HG02870 (cell line): ENCODE measurements at regions not wholly inside any gene's neighbourhood (a gene's known extent, or its start where the extent isn't known, plus 50 kb on each side); places are given as distances from the start of the nearest gene placed in this dataset.
A peak's percentile ranks its signal among the peaks of the same experiment; 100 is the strongest.

Experiments used
- ATAC-seq: cut with Tn5 transposase; IDR thresholded peaks from one replicate; pipeline ENCODE4 v1.9.1; 2021; ENCODE audit warnings: mild to moderate bottlenecking, moderate library complexity; ENCODE audit not compliant: unreplicated experiment

- no peak for ATAC-seq
Measured at GRCh38 chr4:181957088-181957487, 286.1 kb upstream of the TENM3 start.

GRCh38 chr4:181958446-181958845, 284.8 kb upstream of the TENM3 start:
- no peak for ATAC-seq

GRCh38 chr4:181959121-181959520, 284.1 kb upstream of the TENM3 start:
- ATAC-seq = no peak

- ATAC-seq = no peak
Measured at GRCh38 chr4:181960384-181960783, 282.8 kb upstream of the TENM3 start.

GRCh38 chr4:181962321-181962720, 280.9 kb upstream of the TENM3 start:
- ATAC-seq = no peak

GRCh38 chr4:181964731-181965130, 278.5 kb upstream of the TENM3 start:
- ATAC-seq = no peak

GRCh38 chr4:181966104-181966551, 277.1 kb upstream of the TENM3 start:
- ATAC-seq = no peak

- ATAC-seq = no peak
Measured at GRCh38 chr4:181967401-181967800, 275.8 kb upstream of the TENM3 start.

- ATAC-seq = no peak
Measured at GRCh38 chr4:181968371-181968770, 274.8 kb upstream of the TENM3 start.

- no peak for ATAC-seq
Measured at GRCh38 chr4:181969151-181969550, 274.1 kb upstream of the TENM3 start.

GRCh38 chr4:181970366-181970765, 272.8 kb upstream of the TENM3 start:
- no peak for ATAC-seq

- ATAC-seq = peak; percentile 69
Measured at GRCh38 chr4:181971411-181971810, 271.8 kb upstream of the TENM3 start.

- no peak for ATAC-seq
Measured at GRCh38 chr4:181971973-181972372, 271.2 kb upstream of the TENM3 start.

- no peak for ATAC-seq
Measured at GRCh38 chr4:181976764-181977163, 266.4 kb upstream of the TENM3 start.

GRCh38 chr4:181982437-181982836, 260.8 kb upstream of the TENM3 start:
- ATAC-seq = no peak

- no peak for ATAC-seq
Measured at GRCh38 chr4:181982856-181983255, 260.3 kb upstream of the TENM3 start.

- ATAC-seq = no peak
Measured at GRCh38 chr4:181987392-181987791, 255.8 kb upstream of the TENM3 start.

- no peak for ATAC-seq
Measured at GRCh38 chr4:181989071-181989470, 254.1 kb upstream of the TENM3 start.

- no peak for ATAC-seq
Measured at GRCh38 chr4:181991369-181992108, 251.7 kb upstream of the TENM3 start.

GRCh38 chr4:181998398-181999295, 244.6 kb upstream of the TENM3 start:
- no peak for ATAC-seq

- no peak for ATAC-seq
Measured at GRCh38 chr4:182000077-182000476, 243.1 kb upstream of the TENM3 start.

- no peak for ATAC-seq
Measured at GRCh38 chr4:182010876-182011275, 232.3 kb upstream of the TENM3 start.
